OCI-LY7 (cell line): ENCODE measurements at regions not wholly inside any gene's neighbourhood (a gene's known extent, or its start where the extent isn't known, plus 50 kb on each side); places are given as distances from the start of the nearest gene placed in this dataset.

ENCODE experiments used
- BruUV-seq: library from RNA; stranded (reverse); fragments of 400-500 nt; replicated peaks from 2 replicates; lab custom pipeline; 2021; lab: Mats Ljungman, UMichigan
- CTCF ChIA-PET: fragments of 300-600 bp; sonication (Branson Sonifier 250); formaldehyde crosslinking; loops from one replicate; lab custom pipeline; 2022; ENCODE audit warnings: antibody characterized with exemption; ENCODE audit not compliant: unreplicated experiment; lab: Charles Lee
- POLR2A ChIA-PET: fragments of 300-600 bp; sonication (Branson Sonifier 250); formaldehyde crosslinking; loops from one replicate; lab custom pipeline; 2022; ENCODE audit warnings: antibody characterized with exemption; lab: Charles Lee
- DNase-seq: peaks from one replicate; pipeline ENCODE4 v3.0.0-alpha.2; 2015; ENCODE audit warnings: low spot score
- H2AFZ ChIP-seq: fragments of 200-600 bp; sonication (generic), shearing (Covaris generic); 2 replicates; pipeline ENCODE4 v1.6.1; 2014; ENCODE audit warnings: mild to moderate bottlenecking, antibody characterized with exemption, low read length, moderate library complexity
- H3K27ac ChIP-seq: fragments of 200-600 bp; sonication (generic); 2 replicates; pipeline ENCODE4 v1.5.1; 2014; ENCODE audit warnings: mixed run types, low read depth, mild to moderate bottlenecking, moderate library complexity, low read length, inconsistent platforms; ENCODE audit not compliant: poor library complexity, severe bottlenecking
- H3K36me3 ChIP-seq: fragments of 200-600 bp; sonication (generic); 2 replicates; pipeline ENCODE4 v1.6.1; 2014; ENCODE audit warnings: mild to moderate bottlenecking, antibody characterized with exemption, low read length, moderate library complexity, mixed read lengths; ENCODE audit not compliant: insufficient read depth
- H3K4me1 ChIP-seq: fragments of 200-600 bp; sonication (generic); 2 replicates; pipeline ENCODE4 v1.5.1; 2014; ENCODE audit warnings: mild to moderate bottlenecking, low read length; ENCODE audit not compliant: insufficient read depth, poor library complexity, severe bottlenecking
- H3K4me2 ChIP-seq: fragments of 200-600 bp; sonication (generic); 2 replicates; pipeline ENCODE4 v1.6.1; 2014; ENCODE audit warnings: mild to moderate bottlenecking, low read length
- H3K4me3 ChIP-seq: fragments of 200-600 bp; sonication (generic); 2 replicates; pipeline ENCODE4 v1.5.1; 2014; ENCODE audit warnings: mild to moderate bottlenecking, low read depth, low read length; ENCODE audit not compliant: poor library complexity, severe bottlenecking
- H3K79me2 ChIP-seq: fragments of 200-600 bp; sonication (generic); 2 replicates; pipeline ENCODE4 v1.6.1; 2016; ENCODE audit warnings: low read depth, mild to moderate bottlenecking, low read length, moderate library complexity, mixed read lengths; ENCODE audit not compliant: insufficient read depth
- H3K9me2 ChIP-seq: fragments of 200-600 bp; sonication (generic); 2 replicates; pipeline ENCODE4 v1.6.1; 2016; ENCODE audit warnings: mild to moderate bottlenecking, low read length, mixed read lengths; ENCODE audit not compliant: insufficient read depth
- H3K9me3 ChIP-seq: fragments of 200-600 bp; sonication (generic); 2 replicates; pipeline ENCODE4 v1.6.1; 2014; ENCODE audit warnings: mild to moderate bottlenecking, mixed run types, low read length, mixed read lengths
- H4K20me1 ChIP-seq: fragments of 200-600 bp; sonication (generic); 2 replicates; pipeline ENCODE4 v1.6.1; 2014; ENCODE audit warnings: mild to moderate bottlenecking, antibody characterized with exemption, low read length, moderate library complexity, mixed read lengths; ENCODE audit not compliant: insufficient read depth
- EZH2phosphoT487 ChIP-seq: fragments of 200-600 bp; sonication (generic); IDR thresholded peaks from 2 replicates; pipeline ENCODE4 v1.6.1; 2018; ENCODE audit warnings: low read depth, borderline replicate concordance, mild to moderate bottlenecking, mixed run types, antibody characterized with exemption, low read length, moderate library complexity, mixed read lengths
- intact Hi-C: fragments of 100-400 bp; cut with micrococcal nuclease; formaldehyde crosslinking; loops from one replicate; pipeline ENCODE4 v1.10.0; 2022; ENCODE audit not compliant: unreplicated experiment
- TF ChIP-seq, protein P1 (sequence below): fragments of 200-600 bp; sonication (generic); conservative IDR thresholded peaks from 2 replicates; pipeline ENCODE4 v1.5.1; 2014; ENCODE audit warnings: mild to moderate bottlenecking, antibody characterized with exemption, low read length, moderate library complexity, mixed read lengths

DNA sequence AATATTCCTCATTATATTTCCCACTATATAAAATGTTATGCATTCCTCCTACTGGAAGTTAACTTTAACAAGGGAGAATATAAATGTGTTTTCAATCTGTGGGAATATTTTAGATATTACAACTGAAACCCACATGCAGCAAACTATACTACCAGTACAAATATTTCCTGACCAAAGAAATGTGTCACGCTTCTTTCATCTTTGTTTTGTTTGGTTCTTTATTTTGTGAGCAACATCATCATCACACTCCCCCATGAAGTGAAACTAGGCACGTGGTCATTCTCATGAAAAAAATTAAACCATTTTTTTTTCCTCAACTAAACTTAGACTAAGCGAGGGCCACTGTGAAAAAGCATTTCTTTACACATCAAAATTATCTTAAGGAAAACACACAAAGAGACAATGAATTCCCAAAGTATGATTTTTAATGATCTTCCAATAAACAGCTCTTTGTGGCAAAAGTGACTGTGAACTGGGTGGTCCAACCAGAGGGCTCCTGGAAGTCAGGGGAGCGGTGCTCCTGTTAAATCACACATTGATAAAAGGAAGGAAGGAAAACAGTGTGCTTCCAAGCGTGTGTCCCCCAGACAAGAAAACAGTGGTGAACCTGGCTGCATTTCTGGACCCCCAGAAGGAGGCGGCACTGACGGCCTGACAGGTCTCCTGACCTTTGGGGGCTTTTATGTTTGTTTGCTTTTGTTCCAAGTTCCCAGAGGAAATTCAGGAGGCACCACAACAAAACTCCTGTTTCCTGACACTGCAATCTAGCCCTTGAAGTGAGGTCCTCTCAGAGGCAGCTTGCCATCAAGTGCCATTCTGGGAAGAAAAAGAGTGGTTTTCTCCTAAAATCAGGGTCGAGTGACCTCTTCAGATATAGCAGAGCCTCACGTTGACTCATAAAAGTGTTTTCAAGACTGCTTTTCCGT, 166.8 kb upstream of the FOXQ1 start:
- no peak for DNase-seq
- Histone ChIP-seq H3K9me3 (no peaks in the 10 kb centered on the region), H3K4me1 (no peaks in the 10 kb centered on the region), H3K27ac (no peak overlapping the region), H2AFZ (no peak overlapping the region), H3K9me2 (no peaks in the 10 kb centered on the region), H3K79me2 (no peaks in the 10 kb centered on the region), H3K4me3 (no peak overlapping the region), H3K4me2 (no peak overlapping the region), H3K36me3 (no peaks in the 10 kb centered on the region), H4K20me1 (no peaks in the 10 kb centered on the region)
- intact Hi-C loops, result no loop called here
- TF ChIP-seq EZH2phosphoT487, result no peak
- TF ChIP-seq, protein P1, sequence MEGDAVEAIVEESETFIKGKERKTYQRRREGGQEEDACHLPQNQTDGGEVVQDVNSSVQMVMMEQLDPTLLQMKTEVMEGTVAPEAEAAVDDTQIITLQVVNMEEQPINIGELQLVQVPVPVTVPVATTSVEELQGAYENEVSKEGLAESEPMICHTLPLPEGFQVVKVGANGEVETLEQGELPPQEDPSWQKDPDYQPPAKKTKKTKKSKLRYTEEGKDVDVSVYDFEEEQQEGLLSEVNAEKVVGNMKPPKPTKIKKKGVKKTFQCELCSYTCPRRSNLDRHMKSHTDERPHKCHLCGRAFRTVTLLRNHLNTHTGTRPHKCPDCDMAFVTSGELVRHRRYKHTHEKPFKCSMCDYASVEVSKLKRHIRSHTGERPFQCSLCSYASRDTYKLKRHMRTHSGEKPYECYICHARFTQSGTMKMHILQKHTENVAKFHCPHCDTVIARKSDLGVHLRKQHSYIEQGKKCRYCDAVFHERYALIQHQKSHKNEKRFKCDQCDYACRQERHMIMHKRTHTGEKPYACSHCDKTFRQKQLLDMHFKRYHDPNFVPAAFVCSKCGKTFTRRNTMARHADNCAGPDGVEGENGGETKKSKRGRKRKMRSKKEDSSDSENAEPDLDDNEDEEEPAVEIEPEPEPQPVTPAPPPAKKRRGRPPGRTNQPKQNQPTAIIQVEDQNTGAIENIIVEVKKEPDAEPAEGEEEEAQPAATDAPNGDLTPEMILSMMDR, result no peak
- ChIA-PET CTCF (no interaction called here), POLR2A (no interaction called here)
- no TSS peak for BruUV-seq

GRCh38 chr6:1143655-1144054, 168.2 kb upstream of the FOXQ1 start:
- H3K79me2 ChIP-seq, result no peaks in the 10 kb centered on the region
- H3K4me1 ChIP-seq, result no peaks in the 10 kb centered on the region
- H3K4me2 ChIP-seq, result no peak overlapping the region
- no TSS peak for BruUV-seq
- POLR2A ChIA-PET, result no interaction called here
- H4K20me1 ChIP-seq, result no peaks in the 10 kb centered on the region
- no peak for TF ChIP-seq EZH2phosphoT487
- TF ChIP-seq, protein P1, result no peak
- H2AFZ ChIP-seq, result no peak overlapping the region
- no peaks in the 10 kb centered on the region for H3K9me3 ChIP-seq
- intact Hi-C loops, result no loop called here
- H3K36me3 ChIP-seq, result no peaks in the 10 kb centered on the region
- H3K4me3 ChIP-seq, result no peak overlapping the region
- no peak for DNase-seq
- H3K27ac ChIP-seq, result no peak overlapping the region
- CTCF ChIA-PET, result no interaction called here
- H3K9me2 ChIP-seq, result no peaks in the 10 kb centered on the region
